HepG2 (cell line): ENCODE measurements at regions not wholly inside any gene's neighbourhood (a gene's known extent, or its start where the extent isn't known, plus 50 kb on each side); places are given as distances from the start of the nearest gene placed in this dataset.

Experiments used
- ATAC-seq: fragments of 200-7000 bp; cut with Tn5 transposase; 3 replicates; pipeline ENCODE4 v1.9.1; 2020; ENCODE audit warnings: mild to moderate bottlenecking, moderate library complexity
- BruUV-seq: library from RNA; stranded (reverse); fragments of 400-500 nt; replicated peaks from 2 replicates; lab custom pipeline; 2021; lab: Mats Ljungman, UMichigan
- CTCF ChIA-PET: fragments of 300-600 bp; formaldehyde crosslinking; extraction: SDS; loops from one replicate; lab custom pipeline; 2021; ENCODE audit warnings: low total read pairs, inconsistent platforms, low intra/inter-chr PET ratio; lab: Yijun Ruan, JAX
- POLR2A ChIA-PET: fragments of 350-600 bp; sonication (Branson Sonifier 250); formaldehyde crosslinking; loops from one replicate; lab custom pipeline; 2020; ENCODE audit warnings: antibody characterized with exemption, inconsistent platforms; lab: Yijun Ruan, JAX
- DNase-seq: peaks from one replicate; pipeline ENCODE4 v3.0.0-alpha.2; 2015; ENCODE audit warnings: low spot score
- FAIRE-seq: peaks from 3 replicates; lab custom pipeline; 2011; peaks lifted over from hg19 to GRCh38; lab: Jason Lieb, UNC
- H2AFZ ChIP-seq: one replicate; pipeline ENCODE4 v1.6.1; 2011; ENCODE audit warnings: low read length, inconsistent platforms
- H3K27ac ChIP-seq: fragments of 300-600 bp; 3 replicates; pipeline ENCODE4 v1.8.0; 2011; ENCODE audit warnings: mixed run types, mild to moderate bottlenecking, mixed read lengths, low read length, inconsistent platforms; ENCODE audit not compliant: insufficient read depth; ENCODE audit errors: extremely low read length
- H3K27me3 ChIP-seq, 2 experiments: fragments of 200-600 bp in 1 of 2; 2 replicates in 1 of 2; 3 replicates in 1 of 2; pipeline versions ENCODE4 v1.6.0 to v1.8.0; 2011; ENCODE audit warnings: low read length in 2 of 2, mild to moderate bottlenecking in 2 of 2, moderate library complexity in 2 of 2, inconsistent platforms in 1 of 2; ENCODE audit not compliant: insufficient read depth in 2 of 2, control insufficient read depth in 1 of 2
- H3K36me3 ChIP-seq, 2 experiments: fragments of 200-600 bp in 1 of 2; replicated peaks in 1 of 2; 2 replicates in 1 of 2; 3 replicates in 1 of 2; pipeline versions ENCODE4 v1.5.1 to v1.8.0; 2011; ENCODE audit warnings: low read length in 2 of 2, inconsistent platforms in 1 of 2; ENCODE audit not compliant: insufficient read depth in 2 of 2, control insufficient read depth in 1 of 2
- H3K4me1 ChIP-seq: 2 replicates; pipeline ENCODE4 v1.5.1; 2012; ENCODE audit warnings: low read length, inconsistent platforms; ENCODE audit not compliant: insufficient read depth
- H3K4me2 ChIP-seq: 2 replicates; pipeline ENCODE4 v1.6.0; 2011; ENCODE audit warnings: low read depth, low read length, inconsistent platforms
- H3K4me3 ChIP-seq, 3 experiments: fragments of 200-600 bp in 1 of 3; sonication (generic), shearing (Covaris generic) in 1 of 3; replicated peaks in 1 of 3; 2 replicates each; pipeline ENCODE4 v1.5.1; 2011 to 2016; ENCODE audit warnings: low read length in 3 of 3, inconsistent platforms in 2 of 3, low read depth in 2 of 3, mild to moderate bottlenecking in 2 of 3, control low read depth in 1 of 3, mixed read lengths in 1 of 3; ENCODE audit not compliant: insufficient read depth in 1 of 3
- H3K79me2 ChIP-seq: one replicate; pipeline ENCODE4 v1.6.1; 2011; ENCODE audit warnings: low read length, inconsistent platforms; ENCODE audit not compliant: insufficient read depth
- H3K9ac ChIP-seq: 2 replicates; pipeline ENCODE4 v1.6.0; 2011; ENCODE audit warnings: mild to moderate bottlenecking, low read depth, low read length, inconsistent platforms; ENCODE audit not compliant: insufficient read depth
- H3K9me3 ChIP-seq: 2 replicates; pipeline ENCODE4 v1.5.1; 2012; ENCODE audit warnings: mild to moderate bottlenecking, low read length
- H4K20me1 ChIP-seq: 2 replicates; pipeline ENCODE4 v1.6.0; 2011; ENCODE audit warnings: inconsistent platforms, mild to moderate bottlenecking, low read length, moderate library complexity; ENCODE audit not compliant: insufficient read depth
- CHD4 ChIP-seq: fragments of 200-600 bp; sonication (generic); IDR thresholded peaks from 2 replicates; pipeline ENCODE4 v1.7.0; 2017; ENCODE audit warnings: mild to moderate bottlenecking, low read length, borderline replicate concordance
- HNF4A ChIP-seq: sonication (generic); formaldehyde crosslinking; IDR thresholded peaks from 2 replicates; pipeline ENCODE4 v1.4.0; 2020; ENCODE audit warnings: missing genetic modification reagents
- HNRNPK ChIP-seq: fragments of 200-400 bp; formaldehyde crosslinking; IDR thresholded peaks from 2 replicates; pipeline ENCODE4 v1.6.1; 2018; ENCODE audit warnings: low read length, low read depth, moderate library complexity, mild to moderate bottlenecking; ENCODE audit not compliant: poor library complexity, severe bottlenecking
- KDM5A ChIP-seq: fragments of 200-600 bp; sonication (generic); IDR thresholded peaks from 2 replicates; pipeline ENCODE4 v1.7.0; 2018; ENCODE audit warnings: antibody characterized with exemption, mild to moderate bottlenecking, low read length, borderline replicate concordance
- MBD4 ChIP-seq: IDR thresholded peaks from 2 replicates; pipeline ENCODE4 v1.6.1; 2012; ENCODE audit warnings: low read length, inconsistent platforms, borderline replicate concordance
- NFAT5 ChIP-seq: sonication (generic); formaldehyde crosslinking; IDR thresholded peaks from 2 replicates; pipeline ENCODE4 v1.4.0; 2020; ENCODE audit warnings: missing genetic modification reagents
- PAWR ChIP-seq: sonication (generic); formaldehyde crosslinking; IDR thresholded peaks from 2 replicates; pipeline ENCODE4 v1.4.0; 2020; ENCODE audit warnings: missing genetic modification reagents, mild to moderate bottlenecking, borderline replicate concordance
- POGZ ChIP-seq: sonication (generic); formaldehyde crosslinking; IDR thresholded peaks from 2 replicates; pipeline ENCODE4 v1.4.0; 2020; ENCODE audit warnings: mild to moderate bottlenecking, missing genetic modification reagents
- RARG ChIP-seq: sonication (generic); formaldehyde crosslinking; IDR thresholded peaks from 2 replicates; pipeline ENCODE4 v1.4.0; 2020; ENCODE audit warnings: low read depth, mild to moderate bottlenecking, missing genetic modification reagents
- SAP130 ChIP-seq: IDR thresholded peaks from 2 replicates; pipeline ENCODE4 v1.6.1; 2016; ENCODE audit warnings: low read depth
- SRSF4 ChIP-seq: fragments of 200-400 bp; formaldehyde crosslinking; IDR thresholded peaks from one replicate; pipeline ENCODE4 v1.6.1; 2018; ENCODE audit warnings: mild to moderate bottlenecking, low read depth, low read length, moderate library complexity; ENCODE audit not compliant: poor library complexity, severe bottlenecking
- TARDBP ChIP-seq: sonication (generic); formaldehyde crosslinking; IDR thresholded peaks from 2 replicates; pipeline ENCODE4 v1.8.0; 2022; ENCODE audit warnings: mild to moderate bottlenecking, missing genetic modification reagents
- THAP11 ChIP-seq: IDR thresholded peaks from 2 replicates; pipeline ENCODE4 v1.6.1; 2016; ENCODE audit warnings: missing biosample characterization, missing genetic modification reagents
- ZBTB34 ChIP-seq: sonication (generic); formaldehyde crosslinking; IDR thresholded peaks from 2 replicates; pipeline ENCODE4 v1.8.0; 2022; ENCODE audit warnings: mild to moderate bottlenecking, missing genetic modification reagents
- ZNF850 ChIP-seq: sonication (generic); formaldehyde crosslinking; conservative IDR thresholded peaks from 2 replicates; pipeline ENCODE4 v1.9.0; 2021; ENCODE audit warnings: mild to moderate bottlenecking, missing genetic modification reagents
- WGBS: methylation state at CpG from one replicate; pipeline ENCODE4 v1.1.6; 2017; ENCODE audit warnings: low lambda C conversion rate; 5-methylcytosine and 5-hydroxymethylcytosine counted together
- in situ Hi-C: cut with HindIII; loops from 2 replicates; pipeline ENCODE4 v1.10.0; 2017; ENCODE audit warnings: low pct_unique_long_range_greater_than_20kb; ENCODE audit not compliant: extremely low pct_ligation_motif_present
- intact Hi-C: fragments of 100-400 bp; cut with micrococcal nuclease; formaldehyde crosslinking; loops from one replicate; pipeline ENCODE4 v1.10.0; 2022; ENCODE audit not compliant: unreplicated experiment

GRCh38 chr3:59404851-59405250, 355.0 kb upstream of the CFAP20DC start:
- ATAC-seq, result no peak
- intact Hi-C loops, result no loop called here
- no TSS peak for BruUV-seq

More at GRCh38 chr3:59404851-59405250, 355.0 kb upstream of the CFAP20DC start:
- in situ Hi-C loops, result no loop called here
- FAIRE-seq (no peak), DNase-seq (no peak)
- Histone ChIP-seq H3K4me3 (no peak overlapping the region), H3K79me2 (no peaks in the 10 kb centered on the region), H3K9ac (no peak overlapping the region), H2AFZ (no peak overlapping the region), H3K9me3 (no peaks in the 10 kb centered on the region), H3K36me3 (no peaks in the 10 kb centered on the region), H3K4me1 (no peaks in the 10 kb centered on the region), H4K20me1 (no peaks in the 10 kb centered on the region), H3K27me3 (no peaks in the 10 kb centered on the region), H3K4me2 (no peak overlapping the region), H3K27ac (no peak overlapping the region)
- ChIA-PET CTCF (no interaction called here), POLR2A (no interaction called here)
- TF ChIP-seq POGZ (no peak), TARDBP (CRISPR knock-in tag) (no peak), KDM5A (no peak), ZNF850 (CRISPR knock-in tag) (no peak), RARG (CRISPR knock-in tag) (no peak), SAP130 (no peak), MBD4 (no peak), HNRNPK (no peak), SRSF4 (no peak), CHD4 (no peak), THAP11 (CRISPR knock-in tag) (no peak), PAWR (CRISPR knock-in tag) (no peak), NFAT5 (CRISPR knock-in tag) (no peak), HNF4A (CRISPR knock-in tag) (no peak), ZBTB34 (CRISPR knock-in tag) (no peak)
- 30% methylated on average over 8 of the region's 8 CpGs for WGBS
